Epithelial cell of esophagus (primary cell): ENCODE measurements at regions not wholly inside any gene's neighbourhood (a gene's known extent, or its start where the extent isn't known, plus 50 kb on each side); places are given as distances from the start of the nearest gene placed in this dataset.

Source experiments
- DNase-seq: peaks from one replicate; pipeline ENCODE4 v3.0.0; 2010; ENCODE audit warnings: low read depth
- H3K4me3 ChIP-seq: 2 replicates; pipeline ENCODE4 v1.5.1; 2011; ENCODE audit warnings: mild to moderate bottlenecking, low read length, control low read depth
- TF ChIP-seq, protein P1 (sequence below): IDR thresholded peaks from 2 replicates; pipeline ENCODE4 v1.5.1; 2011; ENCODE audit warnings: low read depth, mild to moderate bottlenecking, low read length, control low read depth, inconsistent platforms; ENCODE audit not compliant: insufficient read depth; ENCODE audit errors: missing control alignments

DNA sequence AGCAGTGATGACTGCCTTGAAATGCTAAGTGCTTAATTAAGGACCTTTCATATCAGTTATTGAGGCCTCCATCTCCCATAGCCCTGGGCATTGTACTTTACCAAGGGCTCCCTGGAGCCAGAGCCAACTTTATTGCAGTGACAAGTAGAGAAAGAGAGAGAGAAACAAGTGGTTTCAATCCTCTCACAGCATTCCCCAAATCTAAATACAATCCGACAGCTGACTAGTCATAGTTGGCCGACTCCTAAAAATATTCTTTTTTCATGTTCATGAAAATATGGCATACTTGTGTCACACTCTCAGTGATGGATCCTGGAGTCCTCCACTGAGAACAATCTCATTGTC, 127.0 kb upstream of the TFAP2D start:
- TF ChIP-seq, protein P1, sequence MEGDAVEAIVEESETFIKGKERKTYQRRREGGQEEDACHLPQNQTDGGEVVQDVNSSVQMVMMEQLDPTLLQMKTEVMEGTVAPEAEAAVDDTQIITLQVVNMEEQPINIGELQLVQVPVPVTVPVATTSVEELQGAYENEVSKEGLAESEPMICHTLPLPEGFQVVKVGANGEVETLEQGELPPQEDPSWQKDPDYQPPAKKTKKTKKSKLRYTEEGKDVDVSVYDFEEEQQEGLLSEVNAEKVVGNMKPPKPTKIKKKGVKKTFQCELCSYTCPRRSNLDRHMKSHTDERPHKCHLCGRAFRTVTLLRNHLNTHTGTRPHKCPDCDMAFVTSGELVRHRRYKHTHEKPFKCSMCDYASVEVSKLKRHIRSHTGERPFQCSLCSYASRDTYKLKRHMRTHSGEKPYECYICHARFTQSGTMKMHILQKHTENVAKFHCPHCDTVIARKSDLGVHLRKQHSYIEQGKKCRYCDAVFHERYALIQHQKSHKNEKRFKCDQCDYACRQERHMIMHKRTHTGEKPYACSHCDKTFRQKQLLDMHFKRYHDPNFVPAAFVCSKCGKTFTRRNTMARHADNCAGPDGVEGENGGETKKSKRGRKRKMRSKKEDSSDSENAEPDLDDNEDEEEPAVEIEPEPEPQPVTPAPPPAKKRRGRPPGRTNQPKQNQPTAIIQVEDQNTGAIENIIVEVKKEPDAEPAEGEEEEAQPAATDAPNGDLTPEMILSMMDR: no peak
- H3K4me3 ChIP-seq: no peak overlapping the region
- no peak for DNase-seq

DNA sequence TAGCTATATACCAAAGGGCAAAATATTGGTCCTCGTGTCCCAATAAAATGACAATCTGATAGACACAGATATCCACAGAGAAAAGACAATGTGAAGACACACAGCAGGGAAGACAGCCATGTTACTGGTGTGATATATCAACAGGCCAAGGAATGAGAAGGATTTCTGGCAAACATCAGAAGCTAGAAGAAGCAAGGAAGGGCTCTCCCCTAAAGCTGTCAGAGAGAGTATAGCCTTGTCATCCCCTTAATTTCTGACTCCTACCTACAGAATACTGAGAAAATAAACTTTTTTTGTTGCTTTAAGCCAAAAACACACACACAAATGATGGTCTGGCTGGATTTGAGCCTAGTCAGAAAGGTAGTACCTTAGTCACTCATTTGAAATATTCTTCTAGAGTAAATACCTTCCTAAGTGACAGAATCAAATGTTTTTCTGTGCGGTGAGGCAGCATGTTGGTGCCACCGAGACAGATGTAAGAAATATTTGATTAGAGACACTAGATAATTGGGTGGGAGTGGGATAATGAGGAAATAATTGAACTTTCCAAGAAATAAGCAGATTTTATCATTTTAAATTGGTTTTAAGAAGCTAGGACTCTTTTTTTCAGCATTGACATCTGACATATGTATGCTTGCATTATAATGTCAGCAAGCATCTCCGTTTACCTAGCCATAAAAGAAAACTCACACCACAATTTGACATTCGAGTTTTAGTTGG, 123.4 kb upstream of the TFAP2D start:
- no peak for DNase-seq
- TF ChIP-seq, protein P1: no peak
- no peak overlapping the region for H3K4me3 ChIP-seq

DNA sequence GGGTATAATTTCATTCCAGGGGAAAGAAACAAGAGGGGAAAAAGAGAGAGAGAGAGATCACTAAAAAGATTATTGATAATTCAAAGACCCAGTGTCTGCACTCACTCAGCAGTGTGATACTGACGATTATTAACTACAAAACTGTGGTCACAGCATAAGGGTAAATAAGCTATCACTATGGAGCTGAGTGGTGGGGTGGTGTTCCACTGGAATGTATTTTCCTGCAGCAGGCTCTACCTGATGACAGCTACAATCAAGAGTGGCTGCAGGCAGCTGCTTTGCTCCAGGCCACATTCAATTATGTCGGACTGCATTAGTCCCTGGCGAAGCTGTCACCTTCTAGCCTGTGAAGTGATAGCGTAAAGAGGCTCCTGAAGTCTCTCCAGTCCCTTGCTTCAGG, 122.2 kb upstream of the TFAP2D start:
- TF ChIP-seq, protein P1: no peak
- DNase-seq: no peak
- H3K4me3 ChIP-seq: no peak overlapping the region

DNA sequence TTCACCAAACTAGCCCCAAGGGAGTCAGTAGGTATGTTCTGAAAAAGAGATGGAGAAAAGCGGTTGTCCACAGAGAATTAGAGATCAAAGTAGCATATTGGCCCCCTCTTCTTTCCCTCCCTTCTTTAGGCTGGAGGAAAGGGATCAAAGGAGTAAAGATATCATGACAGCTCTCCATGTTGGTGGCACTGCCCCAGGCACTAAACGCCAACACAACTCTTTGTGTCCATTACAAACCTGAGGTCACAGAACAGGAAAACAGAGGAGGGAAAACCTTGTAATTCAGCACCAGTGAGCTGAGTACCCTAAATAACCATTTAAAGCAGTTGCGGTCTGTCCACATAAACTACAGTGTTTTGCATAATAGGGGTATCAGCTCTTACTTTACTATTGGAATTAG, 113.0 kb upstream of the TFAP2D start:
- no peak overlapping the region for H3K4me3 ChIP-seq
- DNase-seq: no peak
- TF ChIP-seq, protein P1: no peak

DNA sequence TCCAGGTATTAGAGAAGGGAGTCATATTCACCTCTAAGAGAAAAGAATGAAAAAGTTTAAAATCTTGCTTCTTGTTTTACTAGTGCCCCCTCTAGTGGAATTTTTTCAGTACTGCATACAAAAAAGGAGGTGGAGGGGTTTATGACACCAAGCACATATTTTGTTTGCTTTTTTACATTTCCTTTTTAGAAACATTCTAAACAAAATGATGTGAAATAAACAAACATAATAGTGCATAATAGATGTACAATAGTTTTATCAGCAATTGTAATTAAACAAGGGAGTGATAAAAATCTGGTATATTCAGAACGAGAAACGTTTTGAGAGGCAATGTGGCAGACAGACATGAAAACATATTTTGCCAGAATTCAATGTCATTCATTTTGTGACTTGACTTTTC, 111.0 kb upstream of the TFAP2D start:
- TF ChIP-seq, protein P1: peak; percentile 63
- H3K4me3 ChIP-seq: no peak overlapping the region
- peak; percentile 48 for DNase-seq

DNA sequence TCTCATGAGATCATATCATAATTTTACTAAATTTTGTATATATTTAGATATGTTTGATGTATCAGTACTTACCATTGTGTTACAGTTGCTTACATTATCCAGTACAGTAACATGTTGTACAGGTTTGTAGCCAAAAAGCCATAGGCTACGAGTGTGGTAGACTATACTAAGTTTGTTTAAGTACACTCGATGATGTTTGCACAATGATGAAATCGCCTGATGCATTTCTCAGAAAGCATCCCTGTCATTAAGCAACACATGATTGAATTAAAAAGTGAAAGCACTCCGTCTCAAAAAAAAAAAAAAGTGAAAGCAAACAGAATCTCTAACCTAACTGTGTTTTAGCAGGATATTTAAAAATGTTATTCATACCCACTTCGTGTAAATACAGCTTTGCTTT, 104.9 kb upstream of the TFAP2D start:
- peak; percentile 30 for DNase-seq
- TF ChIP-seq, protein P1: no peak

DNA sequence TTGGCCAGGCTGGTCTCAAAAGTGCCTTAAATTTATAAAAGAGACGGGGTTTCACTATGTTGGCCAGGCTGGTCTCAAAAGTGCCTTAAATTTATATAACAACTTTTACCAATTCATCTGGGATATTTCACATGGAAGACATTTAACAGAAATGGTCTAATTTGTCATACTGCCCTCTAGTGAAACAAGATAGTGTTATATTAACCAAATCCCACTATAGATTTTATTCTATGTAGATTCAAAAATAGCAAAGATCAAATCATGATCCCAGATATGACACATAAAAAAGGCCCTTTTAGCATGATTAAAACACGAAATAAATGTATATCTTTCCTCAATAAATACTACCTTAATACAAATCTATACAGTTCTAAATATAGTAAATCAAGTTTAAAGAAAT, 102.8 kb upstream of the TFAP2D start:
- DNase-seq: peak; percentile 3
- TF ChIP-seq, protein P1: no peak
- H3K4me3 ChIP-seq: no peak overlapping the region

More for the DNA sequence above, 104.9 kb upstream of the TFAP2D start:
- no peak overlapping the region for H3K4me3 ChIP-seq
